Calu3 (cell line): ENCODE measurements at regions not wholly inside any gene's neighbourhood (a gene's known extent, or its start where the extent isn't known, plus 50 kb on each side); places are given as distances from the start of the nearest gene placed in this dataset.

ENCODE experiments used
- BruUV-seq: library from RNA; stranded (reverse); fragments of 400-500 nt; replicated peaks from 2 replicates; lab custom pipeline; 2021; lab: Mats Ljungman, UMichigan
- CTCF ChIA-PET: fragments of 300-600 bp; sonication (Branson Sonifier 250); formaldehyde crosslinking; loops from one replicate; lab custom pipeline; 2022; ENCODE audit warnings: antibody characterized with exemption; lab: Charles Lee
- DNase-seq: peaks from one replicate; pipeline ENCODE4 v3.0.0; 2022
- H3K27ac Mint-ChIP-seq: one replicate; pipeline ENCODE4 v1.8.0; 2022; ENCODE audit warnings: mixed read lengths; ENCODE audit not compliant: unreplicated experiment
- H3K27me3 Mint-ChIP-seq: one replicate; pipeline ENCODE4 v1.8.0; 2022; ENCODE audit warnings: mixed read lengths; ENCODE audit not compliant: unreplicated experiment
- H3K36me3 Mint-ChIP-seq: one replicate; pipeline ENCODE4 v1.8.0; 2022; ENCODE audit warnings: mild to moderate bottlenecking, moderate library complexity, mixed read lengths; ENCODE audit not compliant: insufficient read depth, unreplicated experiment
- H3K4me1 Mint-ChIP-seq: one replicate; pipeline ENCODE4 v1.8.0; 2022; ENCODE audit warnings: mild to moderate bottlenecking, low read depth, mixed read lengths; ENCODE audit not compliant: unreplicated experiment
- H3K4me3 Mint-ChIP-seq: one replicate; pipeline ENCODE4 v1.8.0; 2022; ENCODE audit warnings: mild to moderate bottlenecking, low read depth, moderate library complexity, mixed read lengths; ENCODE audit not compliant: unreplicated experiment
- H3K9me3 Mint-ChIP-seq: one replicate; pipeline ENCODE4 v1.8.0; 2022; ENCODE audit warnings: low read depth, mixed read lengths; ENCODE audit not compliant: unreplicated experiment
- intact Hi-C: fragments of 100-400 bp; cut with micrococcal nuclease; formaldehyde crosslinking; loops from one replicate; pipeline ENCODE4 v1.10.0; 2022; ENCODE audit not compliant: unreplicated experiment
- TF ChIP-seq, protein P1 (sequence below): fragments of 200-600 bp; IDR thresholded peaks from one replicate; pipeline ENCODE4 v1.8.0; 2022; ENCODE audit warnings: antibody characterized with exemption; ENCODE audit not compliant: unreplicated experiment

DNA sequence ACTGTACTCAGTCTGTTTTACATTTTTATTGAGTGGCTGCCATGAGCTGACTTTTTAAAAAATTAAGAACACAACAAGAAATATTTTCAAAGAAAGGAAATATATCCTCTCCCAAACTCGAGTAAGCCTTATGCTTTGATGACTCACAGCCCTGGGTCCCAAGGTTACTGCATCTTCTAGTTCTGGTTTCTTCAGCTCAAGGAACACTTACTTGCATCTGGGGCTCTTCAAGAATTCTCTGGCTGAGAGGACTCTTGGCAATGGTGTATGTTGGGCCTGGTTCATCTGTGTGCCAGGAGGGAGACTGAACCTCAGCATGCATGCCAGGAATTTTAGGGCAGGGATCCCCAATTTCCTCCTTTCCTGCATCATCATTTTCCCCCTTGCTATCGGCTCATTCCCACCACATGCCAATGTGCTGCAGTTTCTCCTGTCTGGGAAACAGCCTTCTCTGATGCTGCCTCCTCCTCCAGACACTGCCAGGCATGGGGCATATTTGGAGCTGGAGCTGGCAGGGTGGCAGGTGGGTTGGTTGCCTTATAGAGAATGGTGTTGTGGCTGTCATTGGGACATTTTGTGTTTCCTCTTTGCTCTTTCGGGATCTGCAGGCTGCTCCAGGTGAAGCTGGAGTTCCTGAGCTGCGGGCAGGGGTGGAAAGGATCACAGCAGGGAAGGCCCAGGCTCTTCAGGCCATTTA, 192.2 kb upstream of the HS6ST1 start:
- H3K27me3 Mint-ChIP-seq: no peaks in the 10 kb centered on the region
- intact Hi-C loops: no loop called here
- BruUV-seq: no TSS peak
- no peak overlapping the region for H3K27ac Mint-ChIP-seq
- CTCF ChIA-PET: no interaction called here
- H3K4me3 Mint-ChIP-seq: no peak overlapping the region
- H3K4me1 Mint-ChIP-seq: no peaks in the 10 kb centered on the region
- DNase-seq: no peak
- no peaks in the 10 kb centered on the region for H3K36me3 Mint-ChIP-seq
- no peaks in the 10 kb centered on the region for H3K9me3 Mint-ChIP-seq
- TF ChIP-seq, protein P1, sequence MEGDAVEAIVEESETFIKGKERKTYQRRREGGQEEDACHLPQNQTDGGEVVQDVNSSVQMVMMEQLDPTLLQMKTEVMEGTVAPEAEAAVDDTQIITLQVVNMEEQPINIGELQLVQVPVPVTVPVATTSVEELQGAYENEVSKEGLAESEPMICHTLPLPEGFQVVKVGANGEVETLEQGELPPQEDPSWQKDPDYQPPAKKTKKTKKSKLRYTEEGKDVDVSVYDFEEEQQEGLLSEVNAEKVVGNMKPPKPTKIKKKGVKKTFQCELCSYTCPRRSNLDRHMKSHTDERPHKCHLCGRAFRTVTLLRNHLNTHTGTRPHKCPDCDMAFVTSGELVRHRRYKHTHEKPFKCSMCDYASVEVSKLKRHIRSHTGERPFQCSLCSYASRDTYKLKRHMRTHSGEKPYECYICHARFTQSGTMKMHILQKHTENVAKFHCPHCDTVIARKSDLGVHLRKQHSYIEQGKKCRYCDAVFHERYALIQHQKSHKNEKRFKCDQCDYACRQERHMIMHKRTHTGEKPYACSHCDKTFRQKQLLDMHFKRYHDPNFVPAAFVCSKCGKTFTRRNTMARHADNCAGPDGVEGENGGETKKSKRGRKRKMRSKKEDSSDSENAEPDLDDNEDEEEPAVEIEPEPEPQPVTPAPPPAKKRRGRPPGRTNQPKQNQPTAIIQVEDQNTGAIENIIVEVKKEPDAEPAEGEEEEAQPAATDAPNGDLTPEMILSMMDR: no peak

DNA sequence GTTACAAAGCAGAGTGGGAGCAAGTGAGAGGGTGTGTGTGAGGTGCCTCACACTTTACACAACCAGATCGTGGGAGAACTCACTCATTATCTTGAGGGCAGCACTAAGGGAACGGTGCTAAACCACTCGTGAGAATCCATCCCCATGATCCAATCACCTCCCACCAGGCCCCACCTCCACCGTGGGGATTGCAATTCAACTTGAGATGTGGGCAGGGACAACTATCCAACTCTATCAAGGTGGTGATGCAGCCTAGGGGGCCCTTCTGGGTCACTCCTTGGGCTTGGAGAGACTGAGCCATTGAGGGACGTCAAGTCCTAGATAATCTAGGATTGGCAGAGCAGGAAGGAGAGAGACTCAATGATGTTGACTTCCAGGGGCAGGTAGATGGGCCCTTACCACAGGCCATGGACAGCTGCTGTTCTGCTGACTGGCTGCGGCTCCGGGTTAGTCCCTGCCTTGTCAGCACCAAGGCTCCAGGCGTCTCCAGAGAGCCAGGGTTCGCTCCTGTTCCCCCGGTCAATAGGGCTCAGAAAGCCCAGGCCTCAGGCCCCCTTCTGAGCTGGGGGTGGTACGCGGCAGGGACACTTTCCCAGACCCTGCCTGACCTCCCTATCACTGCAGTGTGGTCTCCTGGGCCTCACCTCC, 193.2 kb upstream of the HS6ST1 start:
- no TSS peak for BruUV-seq

DNA sequence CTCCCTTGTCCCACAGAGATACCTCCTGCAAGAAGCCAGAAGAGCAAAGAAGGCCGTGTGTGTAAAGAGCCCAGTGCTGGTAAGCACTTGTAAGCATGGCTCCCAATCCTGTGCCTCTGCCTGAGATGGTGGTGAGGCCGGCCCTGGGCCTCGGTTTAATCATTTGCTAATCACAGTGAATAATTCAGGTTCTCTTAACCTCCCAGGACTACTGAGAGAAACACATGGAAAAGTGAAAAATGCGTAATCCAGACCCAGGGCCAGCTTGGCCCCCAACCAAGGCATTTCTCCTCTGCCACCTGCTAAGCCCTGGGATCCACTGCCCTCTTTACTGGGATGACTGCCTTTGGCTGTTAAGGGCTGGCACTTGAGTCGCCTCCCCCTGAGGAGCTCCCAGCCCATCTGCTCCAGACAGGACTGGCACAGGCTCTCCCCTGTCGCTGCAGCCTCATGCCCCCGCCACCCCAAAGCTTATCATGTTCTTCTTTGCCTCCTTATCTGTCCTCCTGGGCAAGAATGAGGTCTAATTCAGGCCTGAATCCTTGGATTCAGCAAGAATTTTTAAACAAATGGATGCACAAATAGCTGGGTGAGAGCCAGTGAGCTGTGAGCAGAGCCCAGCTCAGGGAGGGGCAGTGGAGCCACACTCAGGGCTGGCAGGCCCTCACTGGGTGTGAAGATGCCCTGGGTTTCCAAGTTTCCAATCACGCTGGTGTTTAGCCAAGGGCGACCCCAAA, 193.9 kb upstream of the HS6ST1 start:
- no peaks in the 10 kb centered on the region for H3K36me3 Mint-ChIP-seq
- intact Hi-C loops: no loop called here
- H3K27ac Mint-ChIP-seq: no peak overlapping the region
- no peak overlapping the region for H3K4me3 Mint-ChIP-seq
- H3K9me3 Mint-ChIP-seq: no peaks in the 10 kb centered on the region
- DNase-seq: no peak
- TF ChIP-seq, protein P1: no peak
- CTCF ChIA-PET: interaction anchor here (0.6 kb wide), 1 partner anchor 112 kb away, joined by 6 read pairs; no protein-coding TSS in a partner anchor
- no peaks in the 10 kb centered on the region for H3K27me3 Mint-ChIP-seq
- no TSS peak for BruUV-seq
- no peaks in the 10 kb centered on the region for H3K4me1 Mint-ChIP-seq

More for the DNA sequence above, 193.2 kb upstream of the HS6ST1 start:
- Mint-ChIP-seq H3K36me3 (no peaks in the 10 kb centered on the region), H3K9me3 (no peaks in the 10 kb centered on the region), H3K4me1 (no peaks in the 10 kb centered on the region), H3K4me3 (no peak overlapping the region), H3K27ac (no peak overlapping the region), H3K27me3 (no peaks in the 10 kb centered on the region)
- TF ChIP-seq, protein P1: no peak
- intact Hi-C loops: no loop called here
- CTCF ChIA-PET: no interaction called here
- DNase-seq: no peak

DNA sequence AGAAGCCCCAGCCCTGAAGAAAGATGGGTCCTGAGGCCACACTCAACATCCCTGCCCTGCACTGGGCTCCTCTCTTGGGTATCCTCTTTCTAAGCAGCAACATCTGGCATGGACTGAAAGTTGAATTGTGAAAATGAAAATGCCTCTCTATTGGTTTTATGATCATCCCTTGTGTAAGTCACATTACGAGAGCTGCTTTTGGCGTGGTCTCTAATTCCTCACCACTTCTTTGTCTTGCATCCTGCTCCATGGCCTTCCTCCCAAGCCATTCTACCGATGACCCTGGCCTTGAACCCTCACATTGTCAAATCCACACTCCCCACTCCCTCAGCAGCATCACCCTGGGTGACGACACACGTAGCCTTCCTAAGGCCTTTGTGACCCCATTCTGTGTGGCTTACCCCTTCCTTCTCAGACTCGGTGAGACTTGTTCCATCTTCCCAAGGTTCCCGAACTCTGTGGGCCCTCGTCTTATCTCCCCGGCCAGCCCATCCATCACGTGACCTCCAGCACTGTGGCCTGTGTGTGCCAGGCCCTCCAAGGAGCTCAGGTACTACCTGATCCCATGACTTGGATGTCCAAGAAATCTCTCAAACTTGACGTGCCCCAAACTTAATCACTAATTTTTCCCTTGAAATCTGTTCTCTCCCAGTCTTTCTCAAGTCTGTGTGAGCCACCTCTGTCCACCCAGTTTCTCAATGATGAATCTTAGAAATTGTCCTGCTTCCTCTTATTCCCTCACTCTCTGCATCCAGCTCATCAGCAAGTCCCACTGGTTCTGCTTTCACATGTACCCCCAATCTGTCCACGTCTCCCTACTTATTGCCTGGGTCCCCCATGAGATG, 194.7 kb upstream of the HS6ST1 start:
- H3K4me3 Mint-ChIP-seq: no peak overlapping the region
- CTCF ChIA-PET: interaction anchor here (0.6 kb wide), 1 partner anchor 113 kb away, joined by 6 read pairs; no protein-coding TSS in a partner anchor
- H3K27ac Mint-ChIP-seq: no peak overlapping the region
- intact Hi-C loops: no loop called here
- no peaks in the 10 kb centered on the region for H3K27me3 Mint-ChIP-seq
- no TSS peak for BruUV-seq
- H3K36me3 Mint-ChIP-seq: no peaks in the 10 kb centered on the region
- H3K4me1 Mint-ChIP-seq: no peaks in the 10 kb centered on the region
- no peak for DNase-seq
- H3K9me3 Mint-ChIP-seq: no peaks in the 10 kb centered on the region
- TF ChIP-seq, protein P1: no peak
